Pancreas (tissue), 10 donors: ENCODE measurements at regions not wholly inside any gene's neighbourhood (a gene's known extent, or its start where the extent isn't known, plus 50 kb on each side); places are given as distances from the start of the nearest gene placed in this dataset.
"Not testable (repeated sequence)": the region's sequence is repeated elsewhere in the genome, so short reads cannot be mapped to it uniquely, and the experiment has no call there.

ENCODE experiments used
- ATAC-seq, 4 donors: fragments of 200-7000 bp; cut with Tn5 transposase; one replicate each; pipeline versions ENCODE4 v1.8.0 to v1.9.1; 2020; ENCODE audit warnings: mild to moderate bottlenecking in 4 of 4, moderate library complexity in 4 of 4
- DNase-seq, 6 donors: peaks; one replicate each; pipeline ENCODE4 v3.0.0-alpha.2; 2020
- FAIRE-seq: peaks from 2 replicates; lab custom pipeline; 2012; peaks lifted over from hg19 to GRCh38; lab: Jason Lieb, UNC
- H3K27ac ChIP-seq, 4 donors: fragments of 200-600 bp; sonication (generic); 1 replicate in 3 of 4; 2 replicates in 1 of 4; pipeline versions ENCODE4 v1.5.0 to v1.8.0; 2020
- H3K27me3 ChIP-seq, 4 donors: fragments of 200-600 bp; one replicate each; pipeline ENCODE4 v1.8.0; 2021
- H3K36me3 ChIP-seq, 3 donors: fragments of 200-600 bp; sonication (generic) in 1 of 3; one replicate each; pipeline versions ENCODE4 v1.5.0 to v1.8.0; 2020 to 2021
- H3K4me1 ChIP-seq, 3 donors: fragments of 200-600 bp; one replicate each; pipeline ENCODE4 v1.8.0; 2021
- H3K4me3 ChIP-seq, 4 donors: fragments of 200-600 bp; sonication (generic) in 2 of 4; one replicate each; pipeline versions ENCODE4 v1.5.0 to v1.8.0; 2020 to 2021
- H3K9me3 ChIP-seq, 4 donors: fragments of 200-600 bp; one replicate each; pipeline ENCODE4 v1.8.0; 2021
- CTCF ChIP-seq, 4 donors: fragments of 200-600 bp; sonication (generic) in 3 of 4; IDR thresholded peaks; one replicate each; pipeline versions ENCODE4 v1.5.0 to v1.8.0; 2021; ENCODE audit warnings: antibody characterized with exemption in 4 of 4
- WGBS, 2 donors: extraction: QIAGEN DNeasy Blood & Tissue Kit; methylation state at CpG; one replicate each; pipeline ENCODE4 v1.1.7; 2013; 5-methylcytosine and 5-hydroxymethylcytosine counted together
- intact Hi-C, 3 donors: fragments of 100-400 bp; cut with DNase I; formaldehyde crosslinking; loops; one replicate each; pipeline versions ENCODE4 v1.11.1 to v1.14.2; 2022
- donor health status: healthy with polysubstance abuse.
- donor health status: DM: no; HTN: no; CAD: no; lungs with moderate emphysema.
- donor health status: DM: no; HTN: no; CAD: no.
- donor health status: control.
- donor health status: control.
- donor health status: Bipolar disorder and iron deficiency.
- donor health status: DM: yes; HTN: yes; CAD: no.
- donor health status: DM: no; HTN: no; CAD: no.
- donor health status: DM: no; HTN: no; CAD: no.
- donor health status: DM: yes; HTN: yes; CAD: no.

GRCh38 chr2:113370478-113371091 is 66.9 kb upstream of the ZNG1B start:
- intact Hi-C loops, result loop anchor here in 2 of 3 donors (2.0 to 10.0 kb wide), 4 partner anchors 122 to 238 kb away; no protein-coding TSS in a partner anchor
- 11 to 12% methylated on average over 9 of the region's 9 CpGs for WGBS, 2 donors
- H3K36me3 ChIP-seq, result no peaks in the 10 kb centered on the region
- H3K4me3 ChIP-seq, result no peak overlapping the region
- peak; percentile 13 for FAIRE-seq
- peak; percentile 30 to 48 (median 40) for TF ChIP-seq CTCF (IDR thresholded peaks at IDR 0.05)
- peak; percentile 93 to 99 (median 98) for ATAC-seq
- H3K27ac ChIP-seq, result peak overlapping the region in 1 of 4 donors; percentile 64
- DNase-seq, result peak in 4 of 6 donors; percentile 51 to 77 (median 62)
- H3K27me3 ChIP-seq, result no peaks in the 10 kb centered on the region
- no peaks in the 10 kb centered on the region for H3K4me1 ChIP-seq
- H3K9me3 ChIP-seq, result no peaks in the 10 kb centered on the region

- no peak for TF ChIP-seq CTCF (IDR thresholded peaks at IDR 0.05)
- no peaks in the 10 kb centered on the region for H3K27me3 ChIP-seq
- WGBS, 2 donors, result 27 to 28% methylated on average over 5 of the region's 5 CpGs
- ATAC-seq, result peak; percentile 30 to 60 (median 44)
- no peaks in the 10 kb centered on the region for H3K36me3 ChIP-seq
- no peaks in the 10 kb centered on the region for H3K4me1 ChIP-seq
- peak overlapping the region in 2 of 4 donors; percentile 34 to 64 for H3K27ac ChIP-seq
- peak in 1 of 6 donors; percentile 15 for DNase-seq
- intact Hi-C loops, result loop anchor here in 2 of 3 donors (2.0 to 10.0 kb wide), 4 partner anchors 121 to 238 kb away; no protein-coding TSS in a partner anchor
- H3K4me3 ChIP-seq, result no peak overlapping the region
- no peak for FAIRE-seq
- no peaks in the 10 kb centered on the region for H3K9me3 ChIP-seq
These were observed 67.5 kb upstream of the ZNG1B start for GRCh38 chr2:113370030-113370429.

GRCh38 chr2:113368581-113368980 is 68.9 kb upstream of the ZNG1B start:
- H3K4me1 ChIP-seq, FAIRE-seq, H3K27me3 ChIP-seq, H3K27ac ChIP-seq, H3K9me3 ChIP-seq, ATAC-seq, H3K4me3 ChIP-seq, DNase-seq, H3K36me3 ChIP-seq: not testable (repeated sequence)
- intact Hi-C loops, result loop anchor here in 2 of 3 donors (10.0 kb wide), 1 partner anchor 114 kb away; no protein-coding TSS in a partner anchor

- H3K27me3 ChIP-seq, H3K4me1 ChIP-seq, H3K36me3 ChIP-seq, H3K9me3 ChIP-seq, ATAC-seq, FAIRE-seq, DNase-seq, H3K4me3 ChIP-seq, H3K27ac ChIP-seq: not testable (repeated sequence)
- 62 to 82% methylated on average over 4 of the region's 4 CpGs for WGBS, 2 donors
- intact Hi-C loops, result loop anchor here in 2 of 3 donors (10.0 kb wide), 1 partner anchor 112 kb away; no protein-coding TSS in a partner anchor
These were observed 70.7 kb upstream of the ZNG1B start for GRCh38 chr2:113366821-113367220.

GRCh38 chr2:113365791-113366190 is 71.7 kb upstream of the ZNG1B start:
- DNase-seq, ATAC-seq, H3K4me3 ChIP-seq, FAIRE-seq, H3K9me3 ChIP-seq, H3K4me1 ChIP-seq, H3K27ac ChIP-seq, H3K27me3 ChIP-seq, H3K36me3 ChIP-seq: not testable (repeated sequence)
- 81 to 92% methylated on average over 2 of the region's 2 CpGs for WGBS, 2 donors
- intact Hi-C loops, result loop anchor here in 2 of 3 donors (10.0 kb wide), 1 partner anchor 111 kb away; no protein-coding TSS in a partner anchor

- ATAC-seq, DNase-seq, H3K4me3 ChIP-seq, H3K4me1 ChIP-seq, H3K36me3 ChIP-seq, H3K27me3 ChIP-seq, FAIRE-seq, H3K27ac ChIP-seq, H3K9me3 ChIP-seq: not testable (repeated sequence)
- intact Hi-C loops, result loop anchor here in 2 of 3 donors (10.0 kb wide), 1 partner anchor 110 kb away; no protein-coding TSS in a partner anchor
These were observed 72.2 kb upstream of the ZNG1B start for GRCh38 chr2:113365290-113365689.

GRCh38 chr2:113361051-113361450 is 76.4 kb upstream of the ZNG1B start:
- FAIRE-seq (no peak), DNase-seq (no peak), ATAC-seq (no peak)
- no peaks in the 10 kb centered on the region for H3K27me3 ChIP-seq
- H3K36me3 ChIP-seq, result no peaks in the 10 kb centered on the region
- TF ChIP-seq CTCF (IDR thresholded peaks at IDR 0.05), result no peak
- no peak overlapping the region for H3K27ac ChIP-seq
- 92 to 93% methylated on average over 3 of the region's 3 CpGs for WGBS, 2 donors
- no peaks in the 10 kb centered on the region for H3K4me1 ChIP-seq
- H3K9me3 ChIP-seq, result no peaks in the 10 kb centered on the region
- H3K4me3 ChIP-seq, result no peak overlapping the region
- intact Hi-C loops, result loop anchor here in 2 of 3 donors (10.0 kb wide), 1 partner anchor 106 kb away; no protein-coding TSS in a partner anchor
